ENCODE measurements at regions not wholly inside any gene's neighbourhood (a gene's known extent, or its start where the extent isn't known, plus 50 kb on each side); places are given as distances from the start of the nearest gene placed in this dataset.

DNA sequence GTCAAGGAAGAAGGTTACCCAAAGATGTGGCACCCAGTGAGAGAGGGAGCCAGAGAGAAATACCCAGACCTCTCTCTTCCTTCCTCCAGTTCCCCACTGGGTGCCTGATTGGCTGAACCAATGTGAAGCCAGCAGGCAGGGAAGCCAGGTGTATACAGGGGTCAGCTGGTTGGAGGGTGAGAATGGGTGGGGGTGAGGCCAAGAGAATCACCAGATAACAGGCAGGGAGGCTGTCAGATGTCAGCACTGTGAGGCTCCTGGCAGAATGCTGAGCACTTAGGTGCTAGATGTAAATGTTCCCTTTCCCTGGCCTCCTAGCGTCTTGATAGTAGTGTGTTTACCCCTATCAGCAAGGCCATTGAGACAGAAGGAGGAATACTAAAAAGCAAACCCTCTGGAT, 104.0 kb upstream of the MGAT5 start:
- no peak overlapping the region for H3K4me3 ChIP-seq (ENCODE audit: low read length)
- peak; percentile 77 for DNase-seq
- H3K4me1 ChIP-seq (ENCODE audit: control insufficient read depth, insufficient read depth, low read length) = peaks cover 9% of the 10 kb centered on the region
- no peak overlapping the region for H3K4me3 Mint-ChIP-seq
- H3K4me1 Mint-ChIP-seq = peaks cover 21% of the 10 kb centered on the region
- H3K36me3 ChIP-seq (ENCODE audit: control insufficient read depth, insufficient read depth, low read length) = no peaks in the 10 kb centered on the region
- no peak overlapping the region for H3K27ac Mint-ChIP-seq
- H3K9me3 Mint-ChIP-seq = no peaks in the 10 kb centered on the region
- no peaks in the 10 kb centered on the region for H3K27me3 ChIP-seq (ENCODE audit: control insufficient read depth, insufficient read depth, low read length, poor library complexity, severe bottlenecking)
- no peaks in the 10 kb centered on the region for H3K27me3 Mint-ChIP-seq (ENCODE audit: insufficient read depth)
- no peaks in the 10 kb centered on the region for H3K9me3 ChIP-seq (ENCODE audit: control insufficient read depth, low read length)
- H3K27ac ChIP-seq (ENCODE audit: low read depth, low read length) = no peak overlapping the region
- WGBS, 2 experiments (ENCODE audit: insufficient coverage in 1 of 2, insufficient read length in 1 of 2) = 65 to 67% methylated on average over 1 of the region's 1 CpG
- TF ChIP-seq, protein P1, sequence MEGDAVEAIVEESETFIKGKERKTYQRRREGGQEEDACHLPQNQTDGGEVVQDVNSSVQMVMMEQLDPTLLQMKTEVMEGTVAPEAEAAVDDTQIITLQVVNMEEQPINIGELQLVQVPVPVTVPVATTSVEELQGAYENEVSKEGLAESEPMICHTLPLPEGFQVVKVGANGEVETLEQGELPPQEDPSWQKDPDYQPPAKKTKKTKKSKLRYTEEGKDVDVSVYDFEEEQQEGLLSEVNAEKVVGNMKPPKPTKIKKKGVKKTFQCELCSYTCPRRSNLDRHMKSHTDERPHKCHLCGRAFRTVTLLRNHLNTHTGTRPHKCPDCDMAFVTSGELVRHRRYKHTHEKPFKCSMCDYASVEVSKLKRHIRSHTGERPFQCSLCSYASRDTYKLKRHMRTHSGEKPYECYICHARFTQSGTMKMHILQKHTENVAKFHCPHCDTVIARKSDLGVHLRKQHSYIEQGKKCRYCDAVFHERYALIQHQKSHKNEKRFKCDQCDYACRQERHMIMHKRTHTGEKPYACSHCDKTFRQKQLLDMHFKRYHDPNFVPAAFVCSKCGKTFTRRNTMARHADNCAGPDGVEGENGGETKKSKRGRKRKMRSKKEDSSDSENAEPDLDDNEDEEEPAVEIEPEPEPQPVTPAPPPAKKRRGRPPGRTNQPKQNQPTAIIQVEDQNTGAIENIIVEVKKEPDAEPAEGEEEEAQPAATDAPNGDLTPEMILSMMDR (conservative IDR thresholded peaks at IDR 0.05) = no peak
- H3K9ac ChIP-seq (ENCODE audit: extremely low read depth, low read length, poor library complexity, severe bottlenecking) = no peak overlapping the region
- peaks cover 12% of the 10 kb centered on the region for H3K36me3 Mint-ChIP-seq (ENCODE audit: low read depth)

DNA sequence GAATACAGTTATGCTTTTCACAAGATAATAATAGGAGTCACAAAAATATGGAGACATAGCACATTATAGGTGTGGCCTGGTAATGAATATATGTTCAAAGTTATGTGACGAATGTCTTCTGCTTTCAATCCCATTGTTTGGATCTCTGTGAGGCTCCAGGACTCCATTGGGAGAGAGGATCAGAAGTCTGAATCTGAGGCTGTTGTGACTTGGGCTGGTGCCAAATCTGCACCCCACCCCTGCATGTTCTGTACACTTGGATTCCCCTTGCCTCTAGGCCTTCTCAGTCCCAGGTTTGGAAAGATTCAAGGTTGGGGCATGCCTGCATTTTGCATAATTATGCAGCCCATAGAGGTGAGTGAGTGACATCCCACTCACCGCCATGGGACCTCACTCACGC, 103.1 kb upstream of the MGAT5 start:
- Histone ChIP-seq H3K27me3 (ENCODE audit: control insufficient read depth, insufficient read depth, low read length, poor library complexity, severe bottlenecking) (no peaks in the 10 kb centered on the region), H3K9ac (ENCODE audit: extremely low read depth, low read length, poor library complexity, severe bottlenecking) (no peak overlapping the region), H3K36me3 (ENCODE audit: control insufficient read depth, insufficient read depth, low read length) (no peaks in the 10 kb centered on the region), H3K27ac (ENCODE audit: low read depth, low read length) (no peak overlapping the region), H3K9me3 (ENCODE audit: control insufficient read depth, low read length) (no peaks in the 10 kb centered on the region), H3K4me1 (ENCODE audit: control insufficient read depth, insufficient read depth, low read length) (peaks cover 9% of the 10 kb centered on the region), H3K4me3 (ENCODE audit: low read length) (no peak overlapping the region)
- H3K36me3 Mint-ChIP-seq (ENCODE audit: low read depth) = peaks cover 12% of the 10 kb centered on the region
- H3K9me3 Mint-ChIP-seq = no peaks in the 10 kb centered on the region
- H3K27me3 Mint-ChIP-seq (ENCODE audit: insufficient read depth) = no peaks in the 10 kb centered on the region
- no peak overlapping the region for H3K27ac Mint-ChIP-seq
- 94 to 100% methylated on average over 3 of the region's 3 CpGs for WGBS, 2 experiments (ENCODE audit: insufficient coverage in 1 of 2, insufficient read length in 1 of 2)
- TF ChIP-seq, protein P1 (conservative IDR thresholded peaks at IDR 0.05) = no peak
- no peak overlapping the region for H3K4me3 Mint-ChIP-seq
- peaks cover 20% of the 10 kb centered on the region for H3K4me1 Mint-ChIP-seq
- DNase-seq = no peak

DNA sequence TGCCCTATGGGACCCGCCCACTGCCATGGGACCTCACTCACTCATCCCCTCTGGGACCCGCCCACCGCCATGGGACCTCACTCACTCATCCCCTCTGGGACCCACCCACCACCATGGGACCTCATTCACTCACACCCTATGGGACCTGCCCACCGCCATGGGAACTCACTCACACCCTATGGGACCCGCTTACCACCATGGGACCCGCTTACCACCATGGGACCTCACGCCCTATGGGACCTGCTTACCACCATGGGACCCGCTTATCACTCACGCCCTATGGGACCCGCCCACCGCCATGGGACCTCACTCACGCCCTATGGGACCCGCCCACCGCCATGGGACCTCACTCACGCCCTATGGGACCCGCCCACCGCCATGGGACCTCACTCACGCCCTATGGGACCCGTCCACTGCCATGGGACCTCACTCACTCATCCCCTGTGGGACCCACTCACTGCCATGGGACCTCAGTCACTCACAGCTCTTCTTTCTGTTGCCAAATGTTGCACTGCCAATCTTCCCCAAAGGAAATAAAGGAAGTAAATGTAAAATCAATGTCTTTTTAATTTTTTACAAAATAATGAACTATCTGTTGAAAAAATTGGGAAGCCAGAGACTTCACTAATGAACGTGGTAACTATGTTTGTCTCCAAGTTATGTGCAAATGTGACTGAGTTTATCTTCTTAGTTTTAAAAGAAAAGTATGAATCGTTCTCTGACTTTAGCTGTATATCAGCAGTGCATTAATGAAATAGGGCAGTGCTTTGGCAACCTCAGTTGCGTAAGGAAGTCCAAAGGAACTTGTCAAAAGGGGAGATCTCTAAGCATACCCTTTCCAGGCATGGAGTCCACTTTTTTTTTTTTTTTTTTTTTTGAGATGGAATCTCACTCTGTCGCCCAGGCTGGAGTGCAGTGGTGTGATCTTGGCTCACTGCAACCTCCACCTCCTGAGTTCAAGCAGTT, 101.5 kb upstream of the MGAT5 start:
- DNase-seq = no peak
- Histone ChIP-seq H3K27me3 (ENCODE audit: control insufficient read depth, insufficient read depth, low read length, poor library complexity, severe bottlenecking) (no peaks in the 10 kb centered on the region), H3K4me3 (ENCODE audit: low read length) (no peak overlapping the region), H3K4me1 (ENCODE audit: control insufficient read depth, insufficient read depth, low read length) (peaks cover 9% of the 10 kb centered on the region), H3K9me3 (ENCODE audit: control insufficient read depth, low read length) (no peaks in the 10 kb centered on the region), H3K9ac (ENCODE audit: extremely low read depth, low read length, poor library complexity, severe bottlenecking) (no peak overlapping the region), H3K27ac (ENCODE audit: low read depth, low read length) (no peak overlapping the region), H3K36me3 (ENCODE audit: control insufficient read depth, insufficient read depth, low read length) (no peaks in the 10 kb centered on the region)
- H3K4me3 Mint-ChIP-seq = no peak overlapping the region
- TF ChIP-seq, protein P1 (conservative IDR thresholded peaks at IDR 0.05) = no peak
- H3K27me3 Mint-ChIP-seq (ENCODE audit: insufficient read depth) = no peaks in the 10 kb centered on the region
- peaks cover 23% of the 10 kb centered on the region for H3K36me3 Mint-ChIP-seq (ENCODE audit: low read depth)
- WGBS, 2 experiments (ENCODE audit: insufficient coverage in 1 of 2, insufficient read length in 1 of 2) = 93 to 95% methylated on average over 11 to 23 of the region's 23 CpGs
- H3K4me1 Mint-ChIP-seq = peaks cover 20% of the 10 kb centered on the region
- H3K9me3 Mint-ChIP-seq = no peaks in the 10 kb centered on the region
- no peak overlapping the region for H3K27ac Mint-ChIP-seq
